ENCODE measurements at regions not wholly inside any gene's neighbourhood (a gene's known extent, or its start where the extent isn't known, plus 50 kb on each side); places are given as distances from the start of the nearest gene placed in this dataset.

- no peak for TF ChIP-seq ZNF121 (CRISPR knock-in tag; IDR thresholded peaks at IDR 0.05)
- no peak for TF ChIP-seq ATF3 (CRISPR knock-in tag; conservative IDR thresholded peaks at IDR 0.05)
- no peak for TF ChIP-seq GTF2I (CRISPR knock-in tag; conservative IDR thresholded peaks at IDR 0.05)
- no peak for TF ChIP-seq FOXP1 (CRISPR knock-in tag; IDR thresholded peaks at IDR 0.05; ENCODE audit: borderline replicate concordance)
Measured at GRCh38 chr5:163826201-163826600, 320.8 kb downstream of the MAT2B start (continued).

DNA sequence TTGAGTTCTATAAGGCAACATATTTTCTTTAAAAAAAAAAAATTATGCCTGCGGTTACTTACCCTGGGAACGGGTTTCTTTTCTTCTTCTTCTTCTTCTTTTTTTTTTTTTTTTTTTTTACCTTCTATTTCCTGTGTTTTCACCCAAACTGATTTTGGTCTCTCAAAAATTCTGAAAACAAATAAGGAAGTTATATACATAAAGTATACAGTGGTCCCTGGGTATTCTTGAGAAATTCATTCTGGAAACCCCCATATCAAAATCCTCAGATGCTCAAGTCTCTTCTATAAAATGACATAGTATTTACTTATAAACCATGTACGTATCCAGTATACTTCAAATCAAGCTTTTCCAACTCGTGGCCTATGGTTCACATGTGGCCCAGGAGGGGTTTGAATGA, 326.7 kb downstream of the MAT2B start:
- H3K27me3 Mint-ChIP-seq (ENCODE audit: low read depth): no peaks in the 10 kb centered on the region
- H3K9me3 Mint-ChIP-seq: peaks cover 11% of the 10 kb centered on the region; the same call in 1 of the 2 replicates
- DNase-seq (ENCODE audit: low spot score) (no peak), ATAC-seq (no peak)
- POLR2A ChIA-PET: no interaction called here
- no peak overlapping the region for H3K4me3 Mint-ChIP-seq
- no peak overlapping the region for H3K27ac Mint-ChIP-seq
- H3K36me3 Mint-ChIP-seq: no peaks in the 10 kb centered on the region
- CTCF ChIA-PET: no interaction called here
- H3K4me1 Mint-ChIP-seq: no peaks in the 10 kb centered on the region
- no peak for TF ChIP-seq RELA (CRISPR knock-in tag; IDR thresholded peaks at IDR 0.05; ENCODE audit: borderline replicate concordance)
- TF ChIP-seq JAZF1 (CRISPR knock-in tag; IDR thresholded peaks at IDR 0.05): no peak

- Mint-ChIP-seq H3K9me3 (no peaks in the 10 kb centered on the region), H3K27me3 (ENCODE audit: low read depth) (no peaks in the 10 kb centered on the region), H3K4me1 (no peaks in the 10 kb centered on the region), H3K36me3 (no peaks in the 10 kb centered on the region), H3K27ac (no peak overlapping the region), H3K4me3 (no peak overlapping the region)
- ChIA-PET CTCF (no interaction called here), POLR2A (no interaction called here)
- ATAC-seq: no peak
- no peak for DNase-seq (ENCODE audit: low spot score)
- TF ChIP-seq, protein P1, sequence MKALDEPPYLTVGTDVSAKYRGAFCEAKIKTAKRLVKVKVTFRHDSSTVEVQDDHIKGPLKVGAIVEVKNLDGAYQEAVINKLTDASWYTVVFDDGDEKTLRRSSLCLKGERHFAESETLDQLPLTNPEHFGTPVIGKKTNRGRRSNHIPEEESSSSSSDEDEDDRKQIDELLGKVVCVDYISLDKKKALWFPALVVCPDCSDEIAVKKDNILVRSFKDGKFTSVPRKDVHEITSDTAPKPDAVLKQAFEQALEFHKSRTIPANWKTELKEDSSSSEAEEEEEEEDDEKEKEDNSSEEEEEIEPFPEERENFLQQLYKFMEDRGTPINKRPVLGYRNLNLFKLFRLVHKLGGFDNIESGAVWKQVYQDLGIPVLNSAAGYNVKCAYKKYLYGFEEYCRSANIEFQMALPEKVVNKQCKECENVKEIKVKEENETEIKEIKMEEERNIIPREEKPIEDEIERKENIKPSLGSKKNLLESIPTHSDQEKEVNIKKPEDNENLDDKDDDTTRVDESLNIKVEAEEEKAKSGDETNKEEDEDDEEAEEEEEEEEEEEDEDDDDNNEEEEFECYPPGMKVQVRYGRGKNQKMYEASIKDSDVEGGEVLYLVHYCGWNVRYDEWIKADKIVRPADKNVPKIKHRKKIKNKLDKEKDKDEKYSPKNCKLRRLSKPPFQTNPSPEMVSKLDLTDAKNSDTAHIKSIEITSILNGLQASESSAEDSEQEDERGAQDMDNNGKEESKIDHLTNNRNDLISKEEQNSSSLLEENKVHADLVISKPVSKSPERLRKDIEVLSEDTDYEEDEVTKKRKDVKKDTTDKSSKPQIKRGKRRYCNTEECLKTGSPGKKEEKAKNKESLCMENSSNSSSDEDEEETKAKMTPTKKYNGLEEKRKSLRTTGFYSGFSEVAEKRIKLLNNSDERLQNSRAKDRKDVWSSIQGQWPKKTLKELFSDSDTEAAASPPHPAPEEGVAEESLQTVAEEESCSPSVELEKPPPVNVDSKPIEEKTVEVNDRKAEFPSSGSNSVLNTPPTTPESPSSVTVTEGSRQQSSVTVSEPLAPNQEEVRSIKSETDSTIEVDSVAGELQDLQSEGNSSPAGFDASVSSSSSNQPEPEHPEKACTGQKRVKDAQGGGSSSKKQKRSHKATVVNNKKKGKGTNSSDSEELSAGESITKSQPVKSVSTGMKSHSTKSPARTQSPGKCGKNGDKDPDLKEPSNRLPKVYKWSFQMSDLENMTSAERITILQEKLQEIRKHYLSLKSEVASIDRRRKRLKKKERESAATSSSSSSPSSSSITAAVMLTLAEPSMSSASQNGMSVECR (CRISPR knock-in tag; IDR thresholded peaks at IDR 0.05; ENCODE audit: borderline replicate concordance): no peak
- TF ChIP-seq, protein P2, sequence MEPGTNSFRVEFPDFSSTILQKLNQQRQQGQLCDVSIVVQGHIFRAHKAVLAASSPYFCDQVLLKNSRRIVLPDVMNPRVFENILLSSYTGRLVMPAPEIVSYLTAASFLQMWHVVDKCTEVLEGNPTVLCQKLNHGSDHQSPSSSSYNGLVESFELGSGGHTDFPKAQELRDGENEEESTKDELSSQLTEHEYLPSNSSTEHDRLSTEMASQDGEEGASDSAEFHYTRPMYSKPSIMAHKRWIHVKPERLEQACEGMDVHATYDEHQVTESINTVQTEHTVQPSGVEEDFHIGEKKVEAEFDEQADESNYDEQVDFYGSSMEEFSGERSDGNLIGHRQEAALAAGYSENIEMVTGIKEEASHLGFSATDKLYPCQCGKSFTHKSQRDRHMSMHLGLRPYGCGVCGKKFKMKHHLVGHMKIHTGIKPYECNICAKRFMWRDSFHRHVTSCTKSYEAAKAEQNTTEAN (CRISPR knock-in tag; IDR thresholded peaks at IDR 0.05): no peak
- TF ChIP-seq, protein P3, sequence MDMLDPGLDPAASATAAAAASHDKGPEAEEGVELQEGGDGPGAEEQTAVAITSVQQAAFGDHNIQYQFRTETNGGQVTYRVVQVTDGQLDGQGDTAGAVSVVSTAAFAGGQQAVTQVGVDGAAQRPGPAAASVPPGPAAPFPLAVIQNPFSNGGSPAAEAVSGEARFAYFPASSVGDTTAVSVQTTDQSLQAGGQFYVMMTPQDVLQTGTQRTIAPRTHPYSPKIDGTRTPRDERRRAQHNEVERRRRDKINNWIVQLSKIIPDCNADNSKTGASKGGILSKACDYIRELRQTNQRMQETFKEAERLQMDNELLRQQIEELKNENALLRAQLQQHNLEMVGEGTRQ (CRISPR knock-in tag; IDR thresholded peaks at IDR 0.05): no peak
- TF ChIP-seq ZMAT4 (CRISPR knock-in tag; IDR thresholded peaks at IDR 0.05) (no peak), ESRRA (CRISPR knock-in tag; IDR thresholded peaks at IDR 0.05; ENCODE audit: borderline replicate concordance) (no peak), SOX15 (CRISPR knock-in tag; IDR thresholded peaks at IDR 0.05) (no peak), RELA (CRISPR knock-in tag; IDR thresholded peaks at IDR 0.05; ENCODE audit: borderline replicate concordance) (no peak), NR3C1 (CRISPR knock-in tag; conservative IDR thresholded peaks at IDR 0.05; ENCODE audit: low read depth) (no peak), TCF7 (CRISPR knock-in tag; IDR thresholded peaks at IDR 0.05; ENCODE audit: low read depth) (no peak), ATF6 (CRISPR knock-in tag; IDR thresholded peaks at IDR 0.05) (no peak), CREM (CRISPR knock-in tag; IDR thresholded peaks at IDR 0.05) (no peak), EMX1 (CRISPR knock-in tag; IDR thresholded peaks at IDR 0.05) (no peak), FOXP1 (CRISPR knock-in tag; IDR thresholded peaks at IDR 0.05; ENCODE audit: borderline replicate concordance) (no peak), RORB (CRISPR knock-in tag; IDR thresholded peaks at IDR 0.05) (no peak), GRHL2 (CRISPR knock-in tag; IDR thresholded peaks at IDR 0.05; ENCODE audit: insufficient replicate concordance, severe bottlenecking) (no peak)
- TF ChIP-seq, protein P4, sequence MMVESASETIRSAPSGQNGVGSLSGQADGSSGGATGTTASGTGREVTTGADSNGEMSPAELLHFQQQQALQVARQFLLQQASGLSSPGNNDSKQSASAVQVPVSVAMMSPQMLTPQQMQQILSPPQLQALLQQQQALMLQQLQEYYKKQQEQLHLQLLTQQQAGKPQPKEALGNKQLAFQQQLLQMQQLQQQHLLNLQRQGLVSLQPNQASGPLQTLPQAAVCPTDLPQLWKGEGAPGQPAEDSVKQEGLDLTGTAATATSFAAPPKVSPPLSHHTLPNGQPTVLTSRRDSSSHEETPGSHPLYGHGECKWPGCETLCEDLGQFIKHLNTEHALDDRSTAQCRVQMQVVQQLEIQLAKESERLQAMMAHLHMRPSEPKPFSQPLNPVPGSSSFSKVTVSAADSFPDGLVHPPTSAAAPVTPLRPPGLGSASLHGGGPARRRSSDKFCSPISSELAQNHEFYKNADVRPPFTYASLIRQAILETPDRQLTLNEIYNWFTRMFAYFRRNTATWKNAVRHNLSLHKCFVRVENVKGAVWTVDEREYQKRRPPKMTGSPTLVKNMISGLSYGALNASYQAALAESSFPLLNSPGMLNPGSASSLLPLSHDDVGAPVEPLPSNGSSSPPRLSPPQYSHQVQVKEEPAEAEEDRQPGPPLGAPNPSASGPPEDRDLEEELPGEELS (CRISPR knock-in tag; IDR thresholded peaks at IDR 0.05): no peak
Measured at GRCh38 chr5:163838738-163839137, 333.3 kb downstream of the MAT2B start.
